OCI-LY7 (cell line): ENCODE measurements at regions not wholly inside any gene's neighbourhood (a gene's known extent, or its start where the extent isn't known, plus 50 kb on each side); places are given as distances from the start of the nearest gene placed in this dataset.

ENCODE experiments used
- BruUV-seq: library from RNA; stranded (reverse); fragments of 400-500 nt; replicated peaks from 2 replicates; lab custom pipeline; 2021; lab: Mats Ljungman, UMichigan
- CTCF ChIA-PET: fragments of 300-600 bp; sonication (Branson Sonifier 250); formaldehyde crosslinking; loops from one replicate; lab custom pipeline; 2022; ENCODE audit warnings: antibody characterized with exemption; ENCODE audit not compliant: unreplicated experiment; lab: Charles Lee
- POLR2A ChIA-PET: fragments of 300-600 bp; sonication (Branson Sonifier 250); formaldehyde crosslinking; loops from one replicate; lab custom pipeline; 2022; ENCODE audit warnings: antibody characterized with exemption; lab: Charles Lee
- DNase-seq: peaks from one replicate; pipeline ENCODE4 v3.0.0-alpha.2; 2015; ENCODE audit warnings: low spot score
- H2AFZ ChIP-seq: fragments of 200-600 bp; sonication (generic), shearing (Covaris generic); 2 replicates; pipeline ENCODE4 v1.6.1; 2014; ENCODE audit warnings: mild to moderate bottlenecking, antibody characterized with exemption, low read length, moderate library complexity
- H3K27ac ChIP-seq: fragments of 200-600 bp; sonication (generic); 2 replicates; pipeline ENCODE4 v1.5.1; 2014; ENCODE audit warnings: mixed run types, low read depth, mild to moderate bottlenecking, moderate library complexity, low read length, inconsistent platforms; ENCODE audit not compliant: poor library complexity, severe bottlenecking
- H3K36me3 ChIP-seq: fragments of 200-600 bp; sonication (generic); 2 replicates; pipeline ENCODE4 v1.6.1; 2014; ENCODE audit warnings: mild to moderate bottlenecking, antibody characterized with exemption, low read length, moderate library complexity, mixed read lengths; ENCODE audit not compliant: insufficient read depth
- H3K4me1 ChIP-seq: fragments of 200-600 bp; sonication (generic); 2 replicates; pipeline ENCODE4 v1.5.1; 2014; ENCODE audit warnings: mild to moderate bottlenecking, low read length; ENCODE audit not compliant: insufficient read depth, poor library complexity, severe bottlenecking
- H3K4me2 ChIP-seq: fragments of 200-600 bp; sonication (generic); 2 replicates; pipeline ENCODE4 v1.6.1; 2014; ENCODE audit warnings: mild to moderate bottlenecking, low read length
- H3K4me3 ChIP-seq: fragments of 200-600 bp; sonication (generic); 2 replicates; pipeline ENCODE4 v1.5.1; 2014; ENCODE audit warnings: mild to moderate bottlenecking, low read depth, low read length; ENCODE audit not compliant: poor library complexity, severe bottlenecking
- H3K79me2 ChIP-seq: fragments of 200-600 bp; sonication (generic); 2 replicates; pipeline ENCODE4 v1.6.1; 2016; ENCODE audit warnings: low read depth, mild to moderate bottlenecking, low read length, moderate library complexity, mixed read lengths; ENCODE audit not compliant: insufficient read depth
- H3K9me2 ChIP-seq: fragments of 200-600 bp; sonication (generic); 2 replicates; pipeline ENCODE4 v1.6.1; 2016; ENCODE audit warnings: mild to moderate bottlenecking, low read length, mixed read lengths; ENCODE audit not compliant: insufficient read depth
- H3K9me3 ChIP-seq: fragments of 200-600 bp; sonication (generic); 2 replicates; pipeline ENCODE4 v1.6.1; 2014; ENCODE audit warnings: mild to moderate bottlenecking, mixed run types, low read length, mixed read lengths
- H4K20me1 ChIP-seq: fragments of 200-600 bp; sonication (generic); 2 replicates; pipeline ENCODE4 v1.6.1; 2014; ENCODE audit warnings: mild to moderate bottlenecking, antibody characterized with exemption, low read length, moderate library complexity, mixed read lengths; ENCODE audit not compliant: insufficient read depth
- EZH2phosphoT487 ChIP-seq: fragments of 200-600 bp; sonication (generic); IDR thresholded peaks from 2 replicates; pipeline ENCODE4 v1.6.1; 2018; ENCODE audit warnings: low read depth, borderline replicate concordance, mild to moderate bottlenecking, mixed run types, antibody characterized with exemption, low read length, moderate library complexity, mixed read lengths
- intact Hi-C: fragments of 100-400 bp; cut with micrococcal nuclease; formaldehyde crosslinking; loops from one replicate; pipeline ENCODE4 v1.10.0; 2022; ENCODE audit not compliant: unreplicated experiment
- TF ChIP-seq, protein P1 (sequence below): fragments of 200-600 bp; sonication (generic); conservative IDR thresholded peaks from 2 replicates; pipeline ENCODE4 v1.5.1; 2014; ENCODE audit warnings: mild to moderate bottlenecking, antibody characterized with exemption, low read length, moderate library complexity, mixed read lengths

DNA sequence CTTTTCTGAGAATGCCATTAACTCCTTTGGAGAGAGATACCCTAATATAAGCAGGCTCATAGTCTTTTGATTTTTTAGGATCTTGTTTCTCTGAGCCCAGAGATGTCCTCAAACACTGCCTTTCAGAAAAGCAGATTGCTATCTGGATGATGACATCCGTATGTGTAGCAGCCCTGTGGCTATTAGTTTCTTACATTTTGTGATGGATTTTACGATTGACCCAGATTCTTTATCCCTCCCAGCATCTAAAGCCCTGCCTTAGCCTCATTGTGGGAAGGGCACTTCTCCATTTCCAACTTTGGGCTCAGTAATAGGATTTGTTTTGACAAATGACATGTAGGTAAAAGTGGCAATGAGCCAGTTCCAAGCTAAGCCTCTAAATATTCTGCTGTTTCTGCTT, 300.3 kb downstream of the TTLL7 start:
- Histone ChIP-seq H2AFZ (no peak overlapping the region), H3K9me2 (no peaks in the 10 kb centered on the region), H3K36me3 (no peaks in the 10 kb centered on the region), H3K4me2 (no peak overlapping the region), H3K9me3 (no peaks in the 10 kb centered on the region), H3K4me1 (peaks cover 11% of the 10 kb centered on the region), H3K79me2 (no peaks in the 10 kb centered on the region), H3K4me3 (no peak overlapping the region), H3K27ac (no peak overlapping the region), H4K20me1 (no peaks in the 10 kb centered on the region)
- ChIA-PET POLR2A (interaction anchor here (1.0 to 1.5 kb wide), 2 partner anchors 19 to 62 kb away, joined by 4 read pairs; no protein-coding TSS in a partner anchor), CTCF (no interaction called here)
- TF ChIP-seq, protein P1, sequence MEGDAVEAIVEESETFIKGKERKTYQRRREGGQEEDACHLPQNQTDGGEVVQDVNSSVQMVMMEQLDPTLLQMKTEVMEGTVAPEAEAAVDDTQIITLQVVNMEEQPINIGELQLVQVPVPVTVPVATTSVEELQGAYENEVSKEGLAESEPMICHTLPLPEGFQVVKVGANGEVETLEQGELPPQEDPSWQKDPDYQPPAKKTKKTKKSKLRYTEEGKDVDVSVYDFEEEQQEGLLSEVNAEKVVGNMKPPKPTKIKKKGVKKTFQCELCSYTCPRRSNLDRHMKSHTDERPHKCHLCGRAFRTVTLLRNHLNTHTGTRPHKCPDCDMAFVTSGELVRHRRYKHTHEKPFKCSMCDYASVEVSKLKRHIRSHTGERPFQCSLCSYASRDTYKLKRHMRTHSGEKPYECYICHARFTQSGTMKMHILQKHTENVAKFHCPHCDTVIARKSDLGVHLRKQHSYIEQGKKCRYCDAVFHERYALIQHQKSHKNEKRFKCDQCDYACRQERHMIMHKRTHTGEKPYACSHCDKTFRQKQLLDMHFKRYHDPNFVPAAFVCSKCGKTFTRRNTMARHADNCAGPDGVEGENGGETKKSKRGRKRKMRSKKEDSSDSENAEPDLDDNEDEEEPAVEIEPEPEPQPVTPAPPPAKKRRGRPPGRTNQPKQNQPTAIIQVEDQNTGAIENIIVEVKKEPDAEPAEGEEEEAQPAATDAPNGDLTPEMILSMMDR: no peak
- TF ChIP-seq EZH2phosphoT487: no peak
- intact Hi-C loops: no loop called here
- no peak for DNase-seq
- no TSS peak for BruUV-seq

DNA sequence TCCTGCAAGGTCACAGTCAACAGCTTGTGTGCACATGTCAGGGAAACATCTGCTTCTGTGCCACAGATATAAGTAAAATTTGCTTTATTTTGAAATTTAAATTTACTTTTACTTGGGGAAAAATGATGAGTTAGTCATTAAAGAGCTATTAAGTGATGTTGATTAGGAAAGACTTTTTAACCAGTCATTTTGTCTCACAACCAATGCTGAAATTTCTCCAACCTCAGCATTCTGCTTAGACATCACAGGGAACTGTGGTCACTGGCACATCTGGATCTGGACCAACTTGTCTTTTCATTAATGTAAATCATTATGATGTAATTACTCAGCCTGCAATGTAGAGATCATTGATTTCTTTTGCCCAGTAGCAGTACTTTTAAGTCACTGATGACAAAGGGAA, 301.0 kb downstream of the TTLL7 start:
- TF ChIP-seq EZH2phosphoT487: no peak
- TF ChIP-seq, protein P1: no peak
- no peak overlapping the region for H2AFZ ChIP-seq
- no peaks in the 10 kb centered on the region for H3K9me2 ChIP-seq
- POLR2A ChIA-PET: interaction anchor here (0.6 to 1.5 kb wide), 6 partner anchors 20 to 409 kb away, joined by 3 to 4 read pairs (median 3); no protein-coding TSS in a partner anchor
- no peaks in the 10 kb centered on the region for H3K9me3 ChIP-seq
- no peaks in the 10 kb centered on the region for H4K20me1 ChIP-seq
- H3K79me2 ChIP-seq: no peaks in the 10 kb centered on the region
- no peak overlapping the region for H3K4me3 ChIP-seq
- DNase-seq: no peak
- H3K36me3 ChIP-seq: no peaks in the 10 kb centered on the region
- no TSS peak for BruUV-seq
- H3K27ac ChIP-seq: no peak overlapping the region
- intact Hi-C loops: no loop called here
- CTCF ChIA-PET: no interaction called here
- no peak overlapping the region for H3K4me2 ChIP-seq
- H3K4me1 ChIP-seq: peaks cover 18% of the 10 kb centered on the region

DNA sequence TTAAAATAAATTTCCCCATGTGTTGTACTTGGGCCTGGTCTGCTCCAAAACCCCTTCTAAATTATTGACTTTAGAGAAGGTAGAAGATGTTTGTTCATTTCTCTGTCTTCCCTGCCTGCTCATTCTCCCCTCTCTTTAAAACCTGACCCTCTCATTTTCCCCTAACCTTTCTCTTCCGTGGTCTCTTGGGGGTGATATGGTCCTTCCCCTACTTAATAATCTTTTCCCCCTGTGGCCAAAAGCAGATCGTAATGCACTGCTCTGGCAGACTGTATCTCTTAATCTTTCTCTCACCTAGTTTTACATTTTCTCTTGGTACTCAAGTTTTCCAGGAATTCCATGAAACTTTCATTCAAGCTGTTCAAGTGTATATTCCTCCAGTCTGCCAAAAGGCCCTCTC, 301.7 kb downstream of the TTLL7 start:
- Histone ChIP-seq H3K4me3 (no peak overlapping the region), H3K9me2 (no peaks in the 10 kb centered on the region), H2AFZ (no peak overlapping the region), H3K4me1 (peaks cover 25% of the 10 kb centered on the region), H3K4me2 (no peak overlapping the region), H3K9me3 (no peaks in the 10 kb centered on the region), H3K79me2 (no peaks in the 10 kb centered on the region), H3K36me3 (no peaks in the 10 kb centered on the region), H4K20me1 (no peaks in the 10 kb centered on the region), H3K27ac (no peak overlapping the region)
- intact Hi-C loops: no loop called here
- CTCF ChIA-PET: no interaction called here
- DNase-seq: no peak
- POLR2A ChIA-PET: interaction anchor here (0.7 to 1.5 kb wide), 3 partner anchors 20 to 408 kb away, joined by 3 to 4 read pairs (median 3); no protein-coding TSS in a partner anchor
- BruUV-seq: no TSS peak
- TF ChIP-seq EZH2phosphoT487: no peak
- TF ChIP-seq, protein P1: no peak
